ENCODE measurements at regions not wholly inside any gene's neighbourhood (a gene's known extent, or its start where the extent isn't known, plus 50 kb on each side); places are given as distances from the start of the nearest gene placed in this dataset.

GRCh38 chr1:222046684-222047263, 304.9 kb upstream of the DUSP10 start (continued):
- TF ChIP-seq JUN (IDR thresholded peaks at IDR 0.05; ENCODE audit: low read depth, low read length), result no peak
- TF ChIP-seq BCL11A (IDR thresholded peaks at IDR 0.05; ENCODE audit: low read depth in 2 of 2, low read length in 2 of 2), result no peak
- no peak for TF ChIP-seq BRCA1 (IDR thresholded peaks at IDR 0.05; ENCODE audit: low read depth, low read length)
- no peak for TF ChIP-seq E2F6 (IDR thresholded peaks at IDR 0.05)

All from H1 (cell line).